Astrocyte (in vitro differentiated cells and primary cell): ENCODE measurements at regions not wholly inside any gene's neighbourhood (a gene's known extent, or its start where the extent isn't known, plus 50 kb on each side); places are given as distances from the start of the nearest gene placed in this dataset.

ENCODE experiments used
- DNase-seq: peaks from one replicate; pipeline ENCODE4 v3.0.0-alpha.2; 2010; ENCODE audit warnings: low read depth
- FAIRE-seq: peaks from 2 replicates; lab custom pipeline; 2011; peaks lifted over from hg19 to GRCh38; lab: Jason Lieb, UNC
- H2AFZ ChIP-seq: 2 replicates; pipeline ENCODE4 v1.6.0; 2012; ENCODE audit warnings: low read depth, low read length, inconsistent platforms
- H3K27ac ChIP-seq: 2 replicates; pipeline ENCODE4 v1.5.1; 2011; ENCODE audit warnings: low read depth, low read length, inconsistent platforms
- H3K27me3 ChIP-seq: 2 replicates; pipeline ENCODE4 v1.6.0; 2011; ENCODE audit warnings: low read length, inconsistent platforms; ENCODE audit not compliant: insufficient read depth
- H3K36me3 ChIP-seq: 2 replicates; pipeline ENCODE4 v1.5.1; 2011; ENCODE audit warnings: low read length, inconsistent platforms; ENCODE audit not compliant: insufficient read depth
- H3K4me1 ChIP-seq: 2 replicates; pipeline ENCODE4 v1.5.1; 2011; ENCODE audit warnings: low read length, inconsistent platforms; ENCODE audit not compliant: insufficient read depth
- H3K4me2 ChIP-seq: 2 replicates; pipeline ENCODE4 v1.6.0; 2012; ENCODE audit warnings: low read length, inconsistent platforms
- H3K4me3 ChIP-seq: 2 replicates; pipeline ENCODE4 v1.5.1; 2011; ENCODE audit warnings: low read depth, mild to moderate bottlenecking, low read length, inconsistent platforms; ENCODE audit not compliant: insufficient read depth
- H3K79me2 ChIP-seq: 2 replicates; pipeline ENCODE4 v1.6.0; 2012; ENCODE audit warnings: mild to moderate bottlenecking, low read length, inconsistent platforms; ENCODE audit not compliant: insufficient read depth
- H3K9ac ChIP-seq: 2 replicates; pipeline ENCODE4 v1.6.0; 2012; ENCODE audit warnings: mild to moderate bottlenecking, low read length, inconsistent platforms
- H3K9me3 ChIP-seq: 2 replicates; pipeline ENCODE4 v1.5.1; 2012; ENCODE audit warnings: low read depth, mild to moderate bottlenecking, low read length, inconsistent platforms; ENCODE audit not compliant: insufficient read depth
- H4K20me1 ChIP-seq: 2 replicates; pipeline ENCODE4 v1.6.0; 2012; ENCODE audit warnings: low read length, inconsistent platforms; ENCODE audit not compliant: insufficient read depth
- H3K27ac Mint-ChIP-seq: one replicate; pipeline ENCODE4 v1.8.0; 2021; ENCODE audit warnings: mild to moderate bottlenecking, mixed read lengths; ENCODE audit not compliant: unreplicated experiment
- H3K27me3 Mint-ChIP-seq: one replicate; pipeline ENCODE4 v1.8.0; 2021; ENCODE audit warnings: low read depth, mixed read lengths; ENCODE audit not compliant: unreplicated experiment
- H3K36me3 Mint-ChIP-seq: one replicate; pipeline ENCODE4 v1.8.0; 2021; ENCODE audit warnings: low read depth, mixed read lengths; ENCODE audit not compliant: unreplicated experiment
- H3K4me1 Mint-ChIP-seq: one replicate; pipeline ENCODE4 v1.8.0; 2021; ENCODE audit warnings: low read depth, mixed read lengths; ENCODE audit not compliant: unreplicated experiment
- H3K4me3 Mint-ChIP-seq: one replicate; pipeline ENCODE4 v1.8.0; 2021; ENCODE audit warnings: mild to moderate bottlenecking, moderate library complexity, mixed read lengths; ENCODE audit not compliant: unreplicated experiment
- H3K9me3 Mint-ChIP-seq: one replicate; pipeline ENCODE4 v1.8.0; 2021; ENCODE audit warnings: mild to moderate bottlenecking, mixed read lengths; ENCODE audit not compliant: unreplicated experiment
- CTCF ChIP-seq: IDR thresholded peaks from 2 replicates; pipeline ENCODE4 v1.5.1; 2011; ENCODE audit warnings: low read depth, mild to moderate bottlenecking, inconsistent platforms, low read length, moderate library complexity; ENCODE audit not compliant: insufficient read depth
- EZH2 ChIP-seq: IDR thresholded peaks from 2 replicates; pipeline ENCODE4 v1.6.1; 2012; ENCODE audit warnings: mild to moderate bottlenecking, low read length, inconsistent platforms; ENCODE audit not compliant: insufficient read depth

- no peak overlapping the region for H3K4me2 ChIP-seq
- Mint-ChIP-seq H3K4me3 (no peak overlapping the region), H3K9me3 (peaks cover 14% of the 10 kb centered on the region), H3K27me3 (no peaks in the 10 kb centered on the region), H3K4me1 (no peaks in the 10 kb centered on the region), H3K36me3 (no peaks in the 10 kb centered on the region), H3K27ac (no peak overlapping the region)
- no peaks in the 10 kb centered on the region for H3K79me2 ChIP-seq
- H3K9me3 ChIP-seq = no peaks in the 10 kb centered on the region
- TF ChIP-seq EZH2 (no peak), CTCF (no peak)
- H3K27me3 ChIP-seq = no peaks in the 10 kb centered on the region
- no peaks in the 10 kb centered on the region for H4K20me1 ChIP-seq
- FAIRE-seq = no peak
- no peaks in the 10 kb centered on the region for H3K4me1 ChIP-seq
- no peak overlapping the region for H3K9ac ChIP-seq
- no peak overlapping the region for H3K4me3 ChIP-seq
- no peak overlapping the region for H2AFZ ChIP-seq
- no peak overlapping the region for H3K27ac ChIP-seq
- DNase-seq = no peak
- no peaks in the 10 kb centered on the region for H3K36me3 ChIP-seq
Observed at GRCh38 chr5:53389093-53389492, 91.3 kb upstream of the FST start.

GRCh38 chr5:53392073-53392472, 88.4 kb upstream of the FST start:
- H3K36me3 Mint-ChIP-seq = no peaks in the 10 kb centered on the region
- Histone ChIP-seq H3K36me3 (no peaks in the 10 kb centered on the region), H4K20me1 (no peaks in the 10 kb centered on the region), H3K79me2 (no peaks in the 10 kb centered on the region), H3K27ac (no peak overlapping the region), H3K9ac (no peak overlapping the region), H3K27me3 (no peaks in the 10 kb centered on the region), H3K4me1 (no peaks in the 10 kb centered on the region), H2AFZ (no peak overlapping the region), H3K9me3 (no peaks in the 10 kb centered on the region), H3K4me3 (no peak overlapping the region), H3K4me2 (no peak overlapping the region)
- DNase-seq (no peak), FAIRE-seq (no peak)
- no peaks in the 10 kb centered on the region for H3K27me3 Mint-ChIP-seq
- H3K4me1 Mint-ChIP-seq = no peaks in the 10 kb centered on the region
- no peak overlapping the region for H3K4me3 Mint-ChIP-seq
- peaks cover 14% of the 10 kb centered on the region for H3K9me3 Mint-ChIP-seq
- TF ChIP-seq CTCF (no peak), EZH2 (no peak)
- H3K27ac Mint-ChIP-seq = no peak overlapping the region

- H3K4me1 ChIP-seq = peaks cover 11% of the 10 kb centered on the region
- no peak overlapping the region for H3K4me2 ChIP-seq
- H3K9me3 ChIP-seq = no peaks in the 10 kb centered on the region
- H3K27me3 Mint-ChIP-seq = no peaks in the 10 kb centered on the region
- no peaks in the 10 kb centered on the region for H4K20me1 ChIP-seq
- no peak overlapping the region for H3K27ac Mint-ChIP-seq
- FAIRE-seq (no peak), DNase-seq (no peak)
- H3K4me1 Mint-ChIP-seq = peaks cover 6% of the 10 kb centered on the region
- H3K27ac ChIP-seq = no peak overlapping the region
- H3K9me3 Mint-ChIP-seq = peaks cover 8% of the 10 kb centered on the region
- TF ChIP-seq CTCF (no peak), EZH2 (no peak)
- H2AFZ ChIP-seq = no peak overlapping the region
- H3K4me3 Mint-ChIP-seq = no peak overlapping the region
- no peaks in the 10 kb centered on the region for H3K36me3 Mint-ChIP-seq
- H3K79me2 ChIP-seq = no peaks in the 10 kb centered on the region
- H3K36me3 ChIP-seq = no peaks in the 10 kb centered on the region
- H3K27me3 ChIP-seq = no peaks in the 10 kb centered on the region
- no peak overlapping the region for H3K4me3 ChIP-seq
- H3K9ac ChIP-seq = no peak overlapping the region
Observed at GRCh38 chr5:53394808-53395207, 85.6 kb upstream of the FST start.
